HG02981 (cell line): ENCODE measurements at regions not wholly inside any gene's neighbourhood (a gene's known extent, or its start where the extent isn't known, plus 50 kb on each side); places are given as distances from the start of the nearest gene placed in this dataset.
"Not testable (repeated sequence)": the region's sequence is repeated elsewhere in the genome, so short reads cannot be mapped to it uniquely, and the experiment has no call there.

Experiments
- ATAC-seq: cut with Tn5 transposase; IDR thresholded peaks from one replicate; pipeline ENCODE4 v1.9.1; 2021; ENCODE audit warnings: mild to moderate bottlenecking, moderate library complexity; ENCODE audit not compliant: unreplicated experiment

DNA sequence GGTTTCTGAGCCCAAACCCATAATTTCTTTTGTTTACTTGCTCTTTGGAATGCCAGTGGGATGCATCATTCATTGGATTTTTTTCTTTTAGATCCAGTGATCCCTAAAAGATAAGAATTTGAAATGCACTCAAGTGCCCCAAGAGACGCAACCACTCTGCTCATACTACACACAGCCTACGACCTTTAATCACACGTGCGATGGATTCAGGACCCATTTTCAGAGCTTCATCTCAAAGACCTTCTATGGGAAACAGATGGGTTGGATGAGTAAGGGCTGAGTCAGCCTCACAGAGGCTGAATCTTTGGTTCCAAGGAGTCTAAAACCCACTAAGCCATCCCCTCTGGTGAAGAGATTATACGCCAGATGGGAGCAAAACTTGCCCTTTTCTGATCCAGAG, 265.5 kb upstream of the EXOC2 start:
- no peak for ATAC-seq

DNA sequence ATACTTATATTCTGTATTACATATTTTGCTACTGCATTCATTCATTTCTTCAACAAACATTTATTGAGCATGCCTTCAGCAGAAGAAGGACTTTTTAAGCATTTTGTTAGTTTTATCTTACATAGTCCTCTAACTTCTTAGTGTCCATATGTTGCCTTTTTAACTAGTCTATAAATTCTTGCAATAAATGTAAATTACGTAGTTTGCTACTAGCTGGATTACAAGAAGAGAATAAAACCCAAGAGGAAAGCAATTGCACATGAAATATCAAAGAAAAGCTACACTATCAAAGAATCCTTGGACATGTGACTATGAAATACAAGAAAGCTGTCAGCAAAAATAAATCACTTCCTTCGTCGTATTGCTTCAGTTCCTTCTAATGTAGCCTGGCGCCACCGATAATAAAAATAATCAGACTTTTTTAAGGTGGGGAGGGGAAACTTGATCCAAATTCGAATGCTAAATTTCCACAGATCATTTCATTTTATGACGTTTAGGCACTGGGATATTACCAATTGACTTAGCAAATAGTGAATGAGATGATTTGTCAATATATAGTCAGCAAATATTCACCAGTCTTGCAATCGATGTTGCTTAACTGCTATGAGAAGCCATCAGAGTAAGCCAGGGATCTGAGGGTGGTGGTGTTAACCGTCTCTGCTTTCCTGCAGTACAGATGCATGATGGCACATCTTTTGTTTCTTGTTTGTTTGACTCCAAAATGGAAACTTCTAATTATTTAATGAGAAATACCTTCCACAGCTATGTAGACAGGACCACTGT, 258.7 kb upstream of the EXOC2 start:
- ATAC-seq = no peak

DNA sequence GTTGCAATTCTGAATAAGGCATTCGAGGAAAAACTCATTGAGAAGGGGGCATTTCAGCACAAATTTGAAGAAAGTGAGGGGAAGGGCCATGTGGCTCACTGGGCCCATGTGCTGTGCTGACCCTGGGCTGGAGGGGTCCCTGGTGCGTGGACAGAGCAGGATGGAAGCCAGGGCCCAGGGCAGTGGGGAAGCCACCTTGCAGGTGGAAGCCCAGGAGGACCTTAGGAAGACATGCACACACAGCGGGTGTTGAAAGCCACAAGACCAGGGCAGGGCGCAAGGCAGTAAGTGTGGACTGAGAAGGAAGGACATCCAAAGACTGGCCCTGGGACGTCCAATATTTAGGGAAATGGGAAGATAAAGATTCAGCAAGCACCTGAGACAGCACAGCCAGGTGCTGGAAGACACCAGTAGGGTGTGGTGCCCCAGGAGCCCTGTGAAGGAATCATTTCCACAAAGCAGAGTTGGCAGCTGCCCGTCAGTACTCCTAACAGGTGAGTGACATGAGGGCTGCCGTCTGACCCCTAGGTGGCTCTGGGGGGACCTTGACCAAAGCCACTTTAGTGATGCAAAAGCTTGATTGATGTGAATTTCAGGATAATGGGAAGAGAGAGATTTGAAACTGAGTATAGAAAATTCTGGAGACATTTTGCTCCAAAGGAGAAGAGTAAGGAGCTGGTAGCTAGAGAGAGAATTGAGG, 254.4 kb upstream of the EXOC2 start:
- ATAC-seq = no peak

DNA sequence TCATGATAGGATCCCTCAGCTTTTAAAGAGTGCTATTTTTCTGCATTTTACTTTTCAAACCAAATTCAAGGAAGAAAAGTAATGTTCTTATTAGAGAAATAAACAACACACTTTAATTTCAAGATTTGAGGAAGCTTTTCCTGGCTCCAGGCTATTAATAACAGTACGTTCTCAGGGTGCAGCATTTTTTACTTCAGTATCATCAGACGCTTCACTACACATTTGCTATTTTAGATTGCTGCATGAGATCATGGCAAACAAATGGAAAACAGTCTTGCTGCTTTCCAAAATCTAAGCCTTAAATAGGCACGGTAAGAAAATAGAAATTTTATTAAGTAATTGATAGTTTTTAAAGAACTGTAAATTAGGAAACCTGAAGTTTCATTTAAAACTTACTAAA, 253.6 kb upstream of the EXOC2 start:
- ATAC-seq = no peak

DNA sequence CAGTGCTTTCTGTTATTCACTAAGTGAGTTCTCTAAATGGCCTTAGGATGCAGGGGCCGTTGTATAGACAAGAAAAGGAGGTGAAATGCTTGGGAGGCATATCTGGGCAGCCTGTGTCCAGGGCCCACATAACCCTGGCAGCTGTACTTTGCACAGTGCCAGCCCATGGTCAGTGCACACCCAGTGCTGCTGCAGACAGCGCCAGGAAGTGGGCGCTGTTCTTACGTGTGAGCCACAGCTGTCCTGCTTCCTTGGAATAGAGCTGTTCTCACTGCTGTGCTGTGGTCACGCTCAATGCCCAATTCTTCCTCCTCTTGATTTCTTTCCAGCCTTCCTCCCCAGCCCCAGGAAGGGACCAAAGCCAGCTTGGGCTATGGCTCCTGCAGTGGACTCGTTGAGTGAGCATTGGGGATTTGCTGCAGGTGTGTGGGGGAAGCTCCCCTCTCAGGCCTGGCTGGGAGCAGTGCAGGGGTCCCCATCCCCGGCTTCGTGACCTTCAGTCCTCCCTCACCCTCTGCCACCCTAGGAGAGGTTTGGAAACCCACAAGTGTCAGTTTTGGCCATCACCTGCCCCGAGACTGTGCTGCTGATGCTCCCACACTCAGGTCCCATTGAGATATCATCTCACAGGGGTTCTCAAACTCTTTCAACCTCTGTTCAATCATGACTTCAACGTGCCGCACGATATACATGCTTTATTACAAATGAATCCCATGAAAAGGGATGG, 246.8 kb upstream of the EXOC2 start:
- ATAC-seq = no peak

DNA sequence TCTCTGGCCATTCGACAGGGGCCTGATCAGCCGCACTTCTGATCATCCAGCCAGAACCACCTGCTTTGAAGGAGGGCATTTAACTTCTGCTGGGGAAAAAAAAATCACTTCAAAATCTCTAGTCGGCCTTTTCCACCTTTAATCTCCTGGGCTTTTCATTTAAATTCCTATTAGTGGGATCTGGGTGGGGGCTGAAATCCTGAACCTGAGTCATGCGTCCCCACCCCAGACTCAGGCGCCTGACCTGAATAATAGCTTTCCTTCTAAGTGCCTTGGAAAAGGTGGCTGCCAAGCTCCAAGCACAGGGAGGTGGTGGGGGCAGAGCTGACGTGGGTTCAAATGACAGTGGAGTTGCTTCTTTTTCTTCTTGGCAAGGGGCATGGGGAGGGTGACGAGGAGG, 246.0 kb upstream of the EXOC2 start:
- ATAC-seq = no peak

- no peak for ATAC-seq
These were observed 245.4 kb upstream of the EXOC2 start for GRCh38 chr6:938271-938905.

GRCh38 chr6:935582-935981, 242.6 kb upstream of the EXOC2 start:
- ATAC-seq = no peak

DNA sequence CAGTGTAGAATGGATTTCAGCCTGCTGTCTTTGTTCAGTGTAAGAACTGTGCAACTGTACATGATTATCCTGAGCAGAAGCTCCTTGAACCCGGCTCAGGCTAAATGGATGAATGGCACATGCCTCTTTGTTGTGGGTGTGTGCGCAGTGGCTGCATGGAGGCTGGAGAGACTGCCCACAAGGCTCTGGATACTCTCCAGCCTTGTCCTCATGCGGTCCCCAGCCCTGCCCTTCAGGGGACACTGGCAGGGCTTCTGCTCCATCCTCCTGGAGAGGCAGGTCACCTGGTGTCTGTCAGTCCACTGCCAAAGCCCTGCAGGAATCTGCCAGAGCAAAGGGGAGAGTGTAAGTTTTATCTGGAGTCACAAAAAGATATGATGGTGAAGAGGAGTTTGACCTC, 241.7 kb upstream of the EXOC2 start:
- no peak for ATAC-seq

DNA sequence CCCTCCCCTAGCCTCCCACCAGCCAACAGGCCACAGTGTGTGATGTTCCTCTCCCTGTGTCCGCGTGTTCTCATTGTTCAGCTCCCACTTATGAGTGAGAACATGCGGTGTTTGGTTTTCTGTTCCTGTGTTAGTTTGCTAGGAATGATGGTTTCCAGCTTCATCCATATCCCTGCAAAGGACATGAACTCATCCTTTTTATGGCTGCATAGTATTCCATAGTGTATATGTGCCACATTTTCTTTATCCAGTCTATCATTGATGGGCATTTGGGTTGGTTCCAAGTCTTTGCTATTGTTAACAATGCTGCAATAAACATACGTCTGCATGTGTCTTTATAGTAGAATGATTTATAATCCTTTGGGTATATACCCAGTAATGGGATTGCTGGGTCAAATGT, 239.0 kb upstream of the EXOC2 start:
- not testable (repeated sequence) for ATAC-seq

DNA sequence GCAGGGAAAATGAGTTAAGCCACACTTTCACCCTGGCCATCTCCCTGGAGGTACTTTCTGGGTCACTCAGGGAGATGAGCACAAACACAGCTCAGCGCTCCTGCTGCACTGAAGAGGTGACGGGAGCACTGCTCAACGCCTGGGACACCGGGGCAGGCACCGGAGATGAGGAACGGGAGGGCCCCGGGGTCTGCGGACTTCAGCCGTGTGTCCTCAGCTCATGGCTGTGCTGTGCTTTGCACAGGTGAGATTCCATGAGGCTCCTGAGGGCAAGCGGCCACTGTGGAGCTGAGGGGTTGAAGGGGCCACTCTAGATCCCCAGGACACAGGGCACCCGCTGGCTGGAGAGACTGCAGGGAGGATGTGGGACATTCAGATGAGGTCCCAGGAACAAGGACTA, 234.2 kb upstream of the EXOC2 start:
- no peak for ATAC-seq

- no peak for ATAC-seq
These were observed 232.8 kb upstream of the EXOC2 start for GRCh38 chr6:925656-926213.

- ATAC-seq = no peak
These were observed 231.7 kb upstream of the EXOC2 start for GRCh38 chr6:924661-925060.

GRCh38 chr6:921400-921799, 228.5 kb upstream of the EXOC2 start:
- no peak for ATAC-seq

DNA sequence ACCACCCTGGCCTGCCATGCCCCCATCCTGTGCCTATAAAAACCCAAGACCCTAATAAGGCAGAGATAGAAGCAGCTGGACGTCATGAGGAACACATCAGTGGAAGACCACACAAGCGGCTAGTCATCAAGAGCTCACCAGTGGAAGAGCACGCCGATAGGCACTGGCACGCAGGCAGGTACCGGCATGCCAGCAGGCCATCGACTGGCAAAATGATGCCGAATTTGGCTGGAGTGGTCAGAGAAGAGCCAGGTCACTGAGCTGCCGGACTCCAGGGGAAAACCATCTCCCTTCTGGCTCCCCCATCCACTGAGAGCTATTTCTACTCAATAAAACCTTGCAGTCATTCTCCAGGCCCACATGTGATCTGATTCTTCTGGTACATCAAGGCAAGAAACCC, 227.6 kb upstream of the EXOC2 start:
- ATAC-seq = no peak

- no peak for ATAC-seq
These were observed 226.6 kb upstream of the EXOC2 start for GRCh38 chr6:919500-919899.

GRCh38 chr6:917939-918338, 225.0 kb upstream of the EXOC2 start:
- ATAC-seq = no peak

DNA sequence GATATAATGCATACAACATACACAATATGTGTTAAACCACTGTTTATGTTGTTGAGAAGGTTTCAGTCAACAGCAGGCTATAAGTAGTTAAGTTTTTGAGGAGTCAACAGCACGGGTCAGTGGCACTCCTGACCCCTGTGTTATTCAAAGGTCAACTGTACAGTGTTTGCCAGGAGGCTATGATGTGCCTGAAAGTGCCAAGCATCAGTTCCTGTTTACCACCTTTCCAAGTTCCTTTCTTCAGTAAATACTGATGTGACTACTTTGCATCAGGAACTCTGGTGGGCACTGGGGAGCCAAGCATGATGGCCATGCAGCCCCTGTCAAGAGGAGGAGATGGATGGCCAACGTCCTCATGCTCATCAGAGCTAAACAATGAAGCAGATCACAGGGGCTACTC, 224.4 kb upstream of the EXOC2 start:
- no peak for ATAC-seq

- no peak for ATAC-seq
These were observed 223.2 kb upstream of the EXOC2 start for GRCh38 chr6:916131-916530.

GRCh38 chr6:912871-913835, 220.2 kb upstream of the EXOC2 start:
- no peak for ATAC-seq
